ENCODE measurements at regions not wholly inside any gene's neighbourhood (a gene's known extent, or its start where the extent isn't known, plus 50 kb on each side); places are given as distances from the start of the nearest gene placed in this dataset.

- CTCF ChIA-PET: interaction anchor here (0.6 kb wide), 1 partner anchor 913 kb away, joined by 5 read pairs; no protein-coding TSS in a partner anchor
- peaks cover 7% of the 10 kb centered on the region for H3K27me3 Mint-ChIP-seq
- POLR2A ChIA-PET: no interaction called here
Observed at GRCh38 chr6:97412511-97412910, 129.5 kb upstream of the MMS22L start.

DNA sequence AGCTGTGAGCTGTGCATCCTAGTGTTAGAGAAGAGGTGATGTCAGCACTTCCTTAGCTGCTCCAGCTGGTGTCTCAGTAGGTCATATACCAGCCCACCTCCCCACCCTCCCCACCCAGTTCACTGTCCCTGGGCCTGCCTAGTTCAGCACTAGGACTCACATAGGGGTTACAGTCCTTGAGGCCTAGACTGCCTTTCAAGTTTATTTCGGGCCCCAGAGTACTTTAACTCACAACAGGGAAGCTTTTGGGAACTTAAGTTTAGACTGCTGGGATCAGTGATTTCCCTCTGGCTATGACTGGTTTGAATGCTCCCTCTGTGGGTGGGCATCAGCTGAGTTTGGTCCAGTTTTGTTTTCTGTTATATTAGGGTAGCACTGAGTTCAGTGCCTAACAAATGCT, 139.2 kb upstream of the MMS22L start:
- Mint-ChIP-seq H3K4me1 (no peaks in the 10 kb centered on the region), H3K36me3 (ENCODE audit: low read depth) (no peaks in the 10 kb centered on the region), H3K9me3 (ENCODE audit: low read depth) (peaks cover 4% of the 10 kb centered on the region), H3K27ac (no peak overlapping the region), H3K4me3 (no peak overlapping the region), H3K27me3 (peaks cover 11% of the 10 kb centered on the region)
- intact Hi-C loops (cut with DNase I, micrococcal nuclease): no loop called here
- ATAC-seq (no peak), DNase-seq (no peak)
- ChIA-PET CTCF (interaction anchor here (1.2 kb wide), 1 partner anchor 20 kb away, joined by 3 read pairs; no protein-coding TSS in a partner anchor), POLR2A (no interaction called here)

More at GRCh38 chr6:97412511-97412910, 129.5 kb upstream of the MMS22L start:
- H3K9me3 Mint-ChIP-seq (ENCODE audit: low read depth): no peaks in the 10 kb centered on the region
- no peaks in the 10 kb centered on the region for H3K4me1 Mint-ChIP-seq
- no peaks in the 10 kb centered on the region for H3K36me3 Mint-ChIP-seq (ENCODE audit: low read depth)
- H3K4me3 Mint-ChIP-seq: no peak overlapping the region
- no peak overlapping the region for H3K27ac Mint-ChIP-seq
- intact Hi-C loops (cut with DNase I, micrococcal nuclease): no loop called here
- ATAC-seq (no peak), DNase-seq (no peak)

- H3K27me3 Mint-ChIP-seq: peaks cover 8% of the 10 kb centered on the region
- CTCF ChIA-PET: no interaction called here
- peaks cover 4% of the 10 kb centered on the region for H3K9me3 Mint-ChIP-seq (ENCODE audit: low read depth)
Observed at GRCh38 chr6:97423190-97423589, 140.2 kb upstream of the MMS22L start.

DNA sequence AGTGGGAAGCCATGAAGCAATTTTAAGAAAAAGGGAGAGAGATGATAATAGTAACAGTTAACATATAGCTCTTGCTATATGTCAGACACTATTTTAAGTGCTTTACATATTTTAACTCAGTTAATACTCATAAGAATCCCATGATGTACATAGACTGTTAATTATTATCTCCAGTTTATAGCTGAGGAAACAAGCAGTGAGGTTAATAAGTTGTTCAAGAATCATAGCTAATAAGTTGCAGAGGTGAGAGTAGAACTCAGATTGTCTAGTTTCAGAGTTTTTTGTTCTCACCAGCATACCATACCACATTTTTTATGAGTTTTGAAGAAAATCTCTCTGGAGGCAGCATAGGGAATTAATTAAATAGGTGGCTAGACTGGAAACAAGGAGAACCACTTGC, 144.6 kb upstream of the MMS22L start:
- ATAC-seq: no peak
- POLR2A ChIA-PET: no interaction called here
- Mint-ChIP-seq H3K27ac (no peak overlapping the region), H3K4me3 (no peak overlapping the region), H3K4me1 (no peaks in the 10 kb centered on the region), H3K9me3 (ENCODE audit: low read depth) (no peaks in the 10 kb centered on the region), H3K27me3 (peaks cover 5% of the 10 kb centered on the region), H3K36me3 (ENCODE audit: low read depth) (no peaks in the 10 kb centered on the region)
- CTCF ChIA-PET: interaction anchor here (1.2 kb wide), 1 partner anchor 10 kb away, joined by 3 read pairs; no protein-coding TSS in a partner anchor
- intact Hi-C loops (cut with DNase I, micrococcal nuclease): no loop called here
- DNase-seq: no peak

More at GRCh38 chr6:97423190-97423589, 140.2 kb upstream of the MMS22L start:
- Mint-ChIP-seq H3K36me3 (ENCODE audit: low read depth) (no peaks in the 10 kb centered on the region), H3K27ac (no peak overlapping the region), H3K4me1 (no peaks in the 10 kb centered on the region), H3K4me3 (no peak overlapping the region)
- no peak for ATAC-seq
- intact Hi-C loops (cut with DNase I, micrococcal nuclease): no loop called here
- DNase-seq: no peak
- POLR2A ChIA-PET: no interaction called here

DNA sequence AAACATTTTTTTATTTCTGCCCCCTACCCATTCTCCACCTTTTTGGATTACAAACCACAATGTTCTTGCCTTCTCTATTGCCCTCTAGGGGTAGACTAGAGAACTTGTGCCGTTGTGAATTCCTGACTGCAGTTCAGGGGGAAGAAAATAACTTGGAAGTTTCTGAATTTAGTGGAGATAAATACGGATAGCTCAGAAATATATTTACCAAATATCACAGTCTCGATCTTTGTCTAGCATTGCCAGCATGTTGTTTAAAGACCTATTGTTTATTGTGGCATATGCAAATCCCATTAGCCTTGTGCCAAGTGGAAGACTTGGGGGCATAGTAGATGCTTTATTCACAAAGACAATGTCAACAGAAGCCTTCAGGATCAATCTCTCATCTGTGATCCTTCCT, 154.1 kb upstream of the MMS22L start:
- no peaks in the 10 kb centered on the region for H3K9me3 Mint-ChIP-seq (ENCODE audit: low read depth)
- H3K36me3 Mint-ChIP-seq (ENCODE audit: low read depth): no peaks in the 10 kb centered on the region
- DNase-seq: no peak
- H3K4me3 Mint-ChIP-seq: no peak overlapping the region
- ChIA-PET POLR2A (no interaction called here), CTCF (interaction anchor here (0.7 to 1.2 kb wide), 2 partner anchors 12 to 117 kb away, joined by 3 to 4 read pairs; no protein-coding TSS in a partner anchor)
- no peak overlapping the region for H3K27ac Mint-ChIP-seq
- intact Hi-C loops (cut with DNase I, micrococcal nuclease): no loop called here
- peaks cover 10% of the 10 kb centered on the region for H3K27me3 Mint-ChIP-seq
- no peak for ATAC-seq
- H3K4me1 Mint-ChIP-seq: no peaks in the 10 kb centered on the region

GRCh38 chr6:97438011-97438671, 155.1 kb upstream of the MMS22L start:
- ChIA-PET CTCF (interaction anchor here (0.5 to 1.4 kb wide), 3 partner anchors 8 to 1349 kb away, joined by 3 read pairs; no protein-coding TSS in a partner anchor), POLR2A (no interaction called here)
- ATAC-seq (no peak), DNase-seq (no peak)
- intact Hi-C loops (cut with DNase I, micrococcal nuclease): no loop called here
- H3K9me3 Mint-ChIP-seq (ENCODE audit: low read depth): no peaks in the 10 kb centered on the region
- H3K27me3 Mint-ChIP-seq: peaks cover 10% of the 10 kb centered on the region
- H3K36me3 Mint-ChIP-seq (ENCODE audit: low read depth): no peaks in the 10 kb centered on the region
- no peak overlapping the region for H3K4me3 Mint-ChIP-seq
- no peak overlapping the region for H3K27ac Mint-ChIP-seq
- H3K4me1 Mint-ChIP-seq: no peaks in the 10 kb centered on the region

DNA sequence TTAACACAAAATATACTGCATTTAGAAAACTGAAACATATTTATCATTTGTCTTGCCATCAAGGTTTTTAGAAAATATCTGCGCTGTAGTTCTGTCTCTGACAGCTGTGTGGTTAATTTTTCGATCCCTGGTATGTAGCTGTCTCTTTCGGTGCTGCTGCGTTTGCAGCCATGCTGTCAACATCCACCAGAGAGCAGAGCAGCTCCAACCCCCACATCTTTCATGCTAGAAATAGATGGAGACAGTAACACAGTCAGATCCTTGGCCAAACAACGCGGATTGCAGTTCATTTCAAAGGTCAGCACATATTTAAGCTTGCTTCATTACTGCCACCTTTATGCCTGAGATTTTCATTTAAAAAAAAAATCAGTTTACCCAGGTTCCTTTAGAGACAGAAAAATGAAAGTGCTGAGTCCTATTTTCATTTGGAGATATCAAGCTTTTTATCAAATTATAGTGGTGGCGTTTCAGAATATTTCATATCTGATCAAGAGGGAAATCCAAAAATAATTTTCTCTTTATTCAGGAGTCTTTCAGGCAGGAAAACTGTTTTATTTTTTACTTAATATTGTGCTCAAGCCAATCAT, 157.7 kb upstream of the MMS22L start:
- ATAC-seq: no peak
- Mint-ChIP-seq H3K9me3 (ENCODE audit: low read depth) (no peaks in the 10 kb centered on the region), H3K27me3 (peaks cover 6% of the 10 kb centered on the region), H3K4me3 (no peak overlapping the region), H3K27ac (no peak overlapping the region), H3K4me1 (no peaks in the 10 kb centered on the region), H3K36me3 (ENCODE audit: low read depth) (no peaks in the 10 kb centered on the region)
- POLR2A ChIA-PET: no interaction called here
- intact Hi-C loops (cut with DNase I, micrococcal nuclease): no loop called here
- peak; percentile 5 for DNase-seq
- CTCF ChIA-PET: interaction anchor here (0.6 to 1.2 kb wide), 6 partner anchors 9 to 1679 kb away, joined by 3 to 4 read pairs (median 3); no protein-coding TSS in a partner anchor

DNA sequence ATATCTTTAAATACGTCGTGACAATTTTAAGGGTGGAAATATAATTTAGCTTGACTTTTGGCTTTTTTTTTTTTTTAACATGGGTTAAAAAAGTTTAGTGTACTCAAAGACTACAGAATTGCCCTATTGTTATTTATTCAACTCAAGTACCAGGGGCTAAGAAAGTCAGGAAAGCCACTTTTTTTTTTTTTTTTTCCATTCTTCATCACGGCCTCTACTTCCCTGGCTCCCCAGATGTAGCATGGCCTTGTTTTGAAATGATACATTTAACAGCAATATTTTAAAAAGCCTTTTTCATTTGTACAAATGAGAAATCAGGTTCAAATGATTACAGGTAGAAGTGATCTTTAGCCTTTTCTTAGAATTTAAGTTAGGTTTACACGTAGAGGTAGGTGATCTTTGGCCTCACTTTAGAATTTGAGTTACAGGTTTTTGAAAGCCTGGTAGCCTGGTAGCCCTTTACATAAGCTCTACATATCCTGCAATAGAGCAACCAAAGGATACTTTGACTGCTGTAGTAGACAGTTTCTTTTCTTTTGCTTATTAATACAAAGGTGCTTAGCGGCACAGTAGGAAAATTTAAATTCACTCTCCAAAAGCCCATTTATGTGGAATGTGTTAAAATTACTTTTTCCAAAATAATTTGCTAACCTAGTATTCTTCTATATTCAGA, 160.5 kb upstream of the MMS22L start:
- H3K4me3 Mint-ChIP-seq: no peak overlapping the region
- intact Hi-C loops (cut with DNase I, micrococcal nuclease): no loop called here
- POLR2A ChIA-PET: no interaction called here

GRCh38 chr6:97445407-97445806, 162.4 kb upstream of the MMS22L start:
- POLR2A ChIA-PET: no interaction called here
- Mint-ChIP-seq H3K27ac (no peak overlapping the region), H3K36me3 (ENCODE audit: low read depth) (no peaks in the 10 kb centered on the region), H3K4me3 (no peak overlapping the region), H3K4me1 (no peaks in the 10 kb centered on the region), H3K27me3 (peaks cover 6% of the 10 kb centered on the region), H3K9me3 (ENCODE audit: low read depth) (no peaks in the 10 kb centered on the region)
- intact Hi-C loops (cut with DNase I, micrococcal nuclease): no loop called here
- DNase-seq (no peak), ATAC-seq (no peak)
- CTCF ChIA-PET: no interaction called here

More for the DNA sequence above, 160.5 kb upstream of the MMS22L start:
- DNase-seq: no peak
- H3K27me3 Mint-ChIP-seq: peaks cover 3% of the 10 kb centered on the region
- ATAC-seq: no peak
- no peak overlapping the region for H3K27ac Mint-ChIP-seq
- H3K9me3 Mint-ChIP-seq (ENCODE audit: low read depth): no peaks in the 10 kb centered on the region
- H3K4me1 Mint-ChIP-seq: no peaks in the 10 kb centered on the region
- no peaks in the 10 kb centered on the region for H3K36me3 Mint-ChIP-seq (ENCODE audit: low read depth)
- CTCF ChIA-PET: no interaction called here

DNA sequence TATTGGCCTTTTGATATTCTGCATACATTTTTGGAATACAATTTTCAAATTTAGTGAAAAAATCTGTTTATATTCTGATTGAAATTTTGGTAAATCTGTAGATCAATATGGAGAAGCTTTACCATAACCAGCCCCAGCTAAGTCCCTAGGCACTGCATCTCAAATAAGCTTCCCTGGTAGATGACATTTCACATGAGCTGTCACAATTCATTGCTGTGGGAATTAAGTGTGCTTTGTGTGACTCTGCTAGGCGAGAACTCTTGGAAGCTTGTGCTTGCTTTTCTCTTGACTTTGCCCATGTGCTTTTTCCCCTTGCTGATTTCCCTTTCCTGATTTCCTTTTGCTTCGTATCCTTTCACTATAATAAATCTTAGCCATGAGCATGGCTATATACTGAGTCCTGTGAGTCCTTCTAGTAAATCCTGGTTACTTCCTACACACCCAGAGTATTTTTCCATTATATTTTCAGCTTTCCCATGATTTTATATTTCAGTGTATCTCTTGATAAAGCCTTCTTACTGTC, 166.5 kb upstream of the MMS22L start:
- Mint-ChIP-seq H3K4me1 (no peaks in the 10 kb centered on the region), H3K9me3 (ENCODE audit: low read depth) (no peaks in the 10 kb centered on the region), H3K27ac (no peak overlapping the region), H3K27me3 (peaks cover 7% of the 10 kb centered on the region), H3K36me3 (ENCODE audit: low read depth) (no peaks in the 10 kb centered on the region), H3K4me3 (no peak overlapping the region)
- DNase-seq: no peak
- ChIA-PET POLR2A (no interaction called here), CTCF (interaction anchor here (0.8 to 1.1 kb wide), 3 partner anchors 9 to 13 kb away, joined by 3 to 4 read pairs (median 3); no protein-coding TSS in a partner anchor)
- intact Hi-C loops (cut with DNase I, micrococcal nuclease): no loop called here
- no peak for ATAC-seq

DNA sequence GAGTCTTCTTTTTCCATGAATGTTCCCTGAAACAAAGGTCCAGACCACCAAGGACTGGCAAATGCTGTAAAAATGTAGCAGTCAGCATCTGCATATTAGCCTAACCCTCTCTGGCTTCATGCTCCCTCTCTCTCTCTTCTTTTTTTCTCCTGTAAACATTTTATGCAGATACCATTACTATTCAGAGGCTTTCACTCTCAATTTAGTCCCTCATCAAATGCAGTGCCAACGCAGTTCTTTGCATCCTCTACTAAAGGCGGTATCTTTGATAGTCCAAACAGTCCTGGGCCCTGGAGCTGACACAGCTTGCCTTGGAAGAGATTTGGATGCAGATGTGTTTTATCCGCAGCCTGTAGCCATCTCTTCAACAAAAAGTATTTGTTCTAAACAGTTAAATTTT, 167.1 kb upstream of the MMS22L start:
- Mint-ChIP-seq H3K9me3 (ENCODE audit: low read depth) (no peaks in the 10 kb centered on the region), H3K27ac (no peak overlapping the region), H3K36me3 (ENCODE audit: low read depth) (no peaks in the 10 kb centered on the region), H3K4me3 (no peak overlapping the region), H3K4me1 (no peaks in the 10 kb centered on the region), H3K27me3 (peaks cover 7% of the 10 kb centered on the region)
- intact Hi-C loops (cut with DNase I, micrococcal nuclease): no loop called here
- CTCF ChIA-PET: interaction anchor here (0.8 kb wide), 1 partner anchor 10 kb away, joined by 3 read pairs; no protein-coding TSS in a partner anchor
- ATAC-seq (no peak), DNase-seq (no peak)
- POLR2A ChIA-PET: no interaction called here
